ENCODE measurements at regions not wholly inside any gene's neighbourhood (a gene's known extent, or its start where the extent isn't known, plus 50 kb on each side); places are given as distances from the start of the nearest gene placed in this dataset.

- TF ChIP-seq CTCF (IDR thresholded peaks at IDR 0.05) = no peak
- TF ChIP-seq POLR2A (IDR thresholded peaks at IDR 0.05) = no peak
- no peak for TF ChIP-seq POLR2AphosphoS5 (IDR thresholded peaks at IDR 0.05; ENCODE audit: insufficient read depth in 1 of 2, low read depth in 1 of 2)
Observed at GRCh38 chr6:164229716-164230115, 815.2 kb downstream of the QKI start.
